Choroid plexus epithelial cell (primary cell): ENCODE measurements at regions not wholly inside any gene's neighbourhood (a gene's known extent, or its start where the extent isn't known, plus 50 kb on each side); places are given as distances from the start of the nearest gene placed in this dataset.

Experiments used
- DNase-seq: peaks from one replicate; pipeline ENCODE4 v3.0.0-alpha.2; 2010; ENCODE audit warnings: low read depth
- H3K4me3 ChIP-seq: 2 replicates; pipeline ENCODE4 v1.5.1; 2011; ENCODE audit warnings: low read depth, mild to moderate bottlenecking, control low read depth, low read length, moderate library complexity
- CTCF ChIP-seq: conservative IDR thresholded peaks from 2 replicates; pipeline ENCODE4 v1.5.1; 2011; ENCODE audit warnings: low read depth, mild to moderate bottlenecking, control low read depth, inconsistent platforms, low read length, moderate library complexity

GRCh38 chr11:134779179-134779578 lies 367.1 kb upstream of the B3GAT1 start:
- TF ChIP-seq CTCF = no peak
- DNase-seq = no peak

GRCh38 chr11:134768463-134768862 lies 356.4 kb upstream of the B3GAT1 start:
- no peak overlapping the region for H3K4me3 ChIP-seq
- TF ChIP-seq CTCF = no peak
- DNase-seq = no peak

More at GRCh38 chr11:134779179-134779578, 367.1 kb upstream of the B3GAT1 start:
- H3K4me3 ChIP-seq = no peak overlapping the region

- TF ChIP-seq CTCF = no peak
- DNase-seq = no peak
- H3K4me3 ChIP-seq = no peak overlapping the region
These were observed 353.5 kb upstream of the B3GAT1 start for GRCh38 chr11:134765565-134765964.

GRCh38 chr11:134764966-134765365 lies 352.9 kb upstream of the B3GAT1 start:
- no peak for DNase-seq
- TF ChIP-seq CTCF = no peak
- no peak overlapping the region for H3K4me3 ChIP-seq

- H3K4me3 ChIP-seq = no peak overlapping the region
- DNase-seq = no peak
- no peak for TF ChIP-seq CTCF
These were observed 352.3 kb upstream of the B3GAT1 start for GRCh38 chr11:134764367-134764766.

GRCh38 chr11:134763030-134763388 lies 351.0 kb upstream of the B3GAT1 start:
- TF ChIP-seq CTCF = no peak
- no peak for DNase-seq
- no peak overlapping the region for H3K4me3 ChIP-seq

GRCh38 chr11:134762248-134763029 lies 350.4 kb upstream of the B3GAT1 start:
- DNase-seq = peak; percentile 1
- no peak for TF ChIP-seq CTCF
- H3K4me3 ChIP-seq = no peak overlapping the region
